Ishikawa (cell line): ENCODE measurements at regions not wholly inside any gene's neighbourhood (a gene's known extent, or its start where the extent isn't known, plus 50 kb on each side); places are given as distances from the start of the nearest gene placed in this dataset.

ENCODE experiments used
- CEBPB ChIP-seq: IDR thresholded peaks from 2 replicates; pipeline ENCODE4 v1.6.1; 2012
- CREB1 ChIP-seq: IDR thresholded peaks from 2 replicates; pipeline ENCODE4 v1.6.1; 2012; ENCODE audit warnings: low read depth
- EGR1 ChIP-seq: IDR thresholded peaks from 2 replicates; pipeline ENCODE4 v1.6.1; 2012
- EP300 ChIP-seq: IDR thresholded peaks from 2 replicates; pipeline ENCODE4 v1.6.1; 2012; ENCODE audit warnings: borderline replicate concordance
- FOXM1 ChIP-seq: IDR thresholded peaks from 2 replicates; pipeline ENCODE4 v1.6.1; 2012; ENCODE audit warnings: low read depth, borderline replicate concordance
- NFIC ChIP-seq: IDR thresholded peaks from 2 replicates; pipeline ENCODE4 v1.6.1; 2012
- RAD21 ChIP-seq: IDR thresholded peaks from 2 replicates; pipeline ENCODE4 v1.6.1; 2012; ENCODE audit warnings: low read depth
- TAF1 ChIP-seq: IDR thresholded peaks from 2 replicates; pipeline ENCODE4 v1.6.1; 2012; ENCODE audit warnings: low read depth, mild to moderate bottlenecking
- TCF12 ChIP-seq: IDR thresholded peaks from 2 replicates; pipeline ENCODE4 v1.6.1; 2012; ENCODE audit warnings: low read depth
- YY1 ChIP-seq: IDR thresholded peaks from 2 replicates; pipeline ENCODE4 v1.6.1; 2012; ENCODE audit warnings: low read depth
- ZBTB7A ChIP-seq: IDR thresholded peaks from 2 replicates; pipeline ENCODE4 v1.6.1; 2012; ENCODE audit warnings: low read depth
- TF ChIP-seq, protein P1 (sequence below): IDR thresholded peaks from 2 replicates; pipeline ENCODE4 v1.6.1; 2012
- TF ChIP-seq, protein P2 (sequence below): IDR thresholded peaks from 2 replicates; pipeline ENCODE4 v1.6.1; 2012; ENCODE audit warnings: low read depth, mild to moderate bottlenecking
- TF ChIP-seq, protein P3 (sequence below): IDR thresholded peaks from 2 replicates; pipeline ENCODE4 v1.6.1; 2012

DNA sequence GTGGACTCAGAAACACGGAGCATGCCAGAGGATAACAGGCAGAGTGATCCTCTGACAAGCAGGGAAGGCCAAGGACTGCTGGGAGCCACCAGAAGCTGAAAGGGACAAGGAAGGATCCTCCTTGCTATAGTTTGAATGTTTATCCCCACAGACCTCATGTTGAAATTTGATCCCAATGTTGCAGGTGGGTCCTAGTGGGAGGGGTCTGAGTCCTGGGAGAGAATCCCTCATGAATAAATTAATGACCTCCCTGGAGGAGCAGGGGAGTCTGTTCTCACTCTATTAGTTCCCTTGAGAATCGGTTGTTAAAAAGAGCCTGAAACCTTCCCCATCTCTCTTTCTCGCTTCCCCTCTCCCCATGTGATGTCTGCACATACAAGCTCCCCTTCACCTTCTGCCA is 124.4 kb downstream of the FBXO15 start:
- TF ChIP-seq ZBTB7A (no peak), EP300 (no peak), NFIC (no peak), CEBPB (no peak), RAD21 (no peak), YY1 (no peak), CREB1 (no peak), TCF12 (no peak), TAF1 (no peak), EGR1 (no peak), FOXM1 (no peak)
- TF ChIP-seq, protein P1, sequence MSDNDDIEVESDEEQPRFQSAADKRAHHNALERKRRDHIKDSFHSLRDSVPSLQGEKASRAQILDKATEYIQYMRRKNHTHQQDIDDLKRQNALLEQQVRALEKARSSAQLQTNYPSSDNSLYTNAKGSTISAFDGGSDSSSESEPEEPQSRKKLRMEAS, result no peak
- TF ChIP-seq, protein P2, sequence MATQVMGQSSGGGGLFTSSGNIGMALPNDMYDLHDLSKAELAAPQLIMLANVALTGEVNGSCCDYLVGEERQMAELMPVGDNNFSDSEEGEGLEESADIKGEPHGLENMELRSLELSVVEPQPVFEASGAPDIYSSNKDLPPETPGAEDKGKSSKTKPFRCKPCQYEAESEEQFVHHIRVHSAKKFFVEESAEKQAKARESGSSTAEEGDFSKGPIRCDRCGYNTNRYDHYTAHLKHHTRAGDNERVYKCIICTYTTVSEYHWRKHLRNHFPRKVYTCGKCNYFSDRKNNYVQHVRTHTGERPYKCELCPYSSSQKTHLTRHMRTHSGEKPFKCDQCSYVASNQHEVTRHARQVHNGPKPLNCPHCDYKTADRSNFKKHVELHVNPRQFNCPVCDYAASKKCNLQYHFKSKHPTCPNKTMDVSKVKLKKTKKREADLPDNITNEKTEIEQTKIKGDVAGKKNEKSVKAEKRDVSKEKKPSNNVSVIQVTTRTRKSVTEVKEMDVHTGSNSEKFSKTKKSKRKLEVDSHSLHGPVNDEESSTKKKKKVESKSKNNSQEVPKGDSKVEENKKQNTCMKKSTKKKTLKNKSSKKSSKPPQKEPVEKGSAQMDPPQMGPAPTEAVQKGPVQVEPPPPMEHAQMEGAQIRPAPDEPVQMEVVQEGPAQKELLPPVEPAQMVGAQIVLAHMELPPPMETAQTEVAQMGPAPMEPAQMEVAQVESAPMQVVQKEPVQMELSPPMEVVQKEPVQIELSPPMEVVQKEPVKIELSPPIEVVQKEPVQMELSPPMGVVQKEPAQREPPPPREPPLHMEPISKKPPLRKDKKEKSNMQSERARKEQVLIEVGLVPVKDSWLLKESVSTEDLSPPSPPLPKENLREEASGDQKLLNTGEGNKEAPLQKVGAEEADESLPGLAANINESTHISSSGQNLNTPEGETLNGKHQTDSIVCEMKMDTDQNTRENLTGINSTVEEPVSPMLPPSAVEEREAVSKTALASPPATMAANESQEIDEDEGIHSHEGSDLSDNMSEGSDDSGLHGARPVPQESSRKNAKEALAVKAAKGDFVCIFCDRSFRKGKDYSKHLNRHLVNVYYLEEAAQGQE, result no peak
- TF ChIP-seq, protein P3, sequence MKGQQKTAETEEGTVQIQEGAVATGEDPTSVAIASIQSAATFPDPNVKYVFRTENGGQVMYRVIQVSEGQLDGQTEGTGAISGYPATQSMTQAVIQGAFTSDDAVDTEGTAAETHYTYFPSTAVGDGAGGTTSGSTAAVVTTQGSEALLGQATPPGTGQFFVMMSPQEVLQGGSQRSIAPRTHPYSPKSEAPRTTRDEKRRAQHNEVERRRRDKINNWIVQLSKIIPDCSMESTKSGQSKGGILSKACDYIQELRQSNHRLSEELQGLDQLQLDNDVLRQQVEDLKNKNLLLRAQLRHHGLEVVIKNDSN, result no peak
